ENCODE measurements at regions not wholly inside any gene's neighbourhood (a gene's known extent, or its start where the extent isn't known, plus 50 kb on each side); places are given as distances from the start of the nearest gene placed in this dataset.

- no peak for ATAC-seq
Observed at GRCh38 chr6:145289573-145289972, 445.7 kb downstream of the EPM2A start.

GRCh38 chr6:145290122-145290521 is 445.2 kb downstream of the EPM2A start:
- no peak for ATAC-seq

- no peak for ATAC-seq
Observed at GRCh38 chr6:145292066-145292465, 443.3 kb downstream of the EPM2A start.

GRCh38 chr6:145294942-145295341 is 440.4 kb downstream of the EPM2A start:
- no peak for ATAC-seq

- no peak for ATAC-seq
Observed at GRCh38 chr6:145295746-145296145, 439.6 kb downstream of the EPM2A start.

GRCh38 chr6:145305670-145306069 is 429.6 kb downstream of the EPM2A start:
- no peak for ATAC-seq

GRCh38 chr6:145306489-145306888 is 428.8 kb downstream of the EPM2A start:
- no peak for ATAC-seq

GRCh38 chr6:145309842-145310535 is 425.3 kb downstream of the EPM2A start:
- no peak for ATAC-seq

GRCh38 chr6:145312481-145312880 is 422.8 kb downstream of the EPM2A start:
- ATAC-seq: no peak

- ATAC-seq: no peak
Observed at GRCh38 chr6:145313041-145313855, 422.1 kb downstream of the EPM2A start.

GRCh38 chr6:145315982-145316600 is 419.2 kb downstream of the EPM2A start:
- ATAC-seq: no peak

- no peak for ATAC-seq
Observed at GRCh38 chr6:145318952-145319351, 416.4 kb downstream of the EPM2A start.

GRCh38 chr6:145319605-145320004 is 415.7 kb downstream of the EPM2A start:
- ATAC-seq: no peak

- no peak for ATAC-seq
Observed at GRCh38 chr6:145323646-145324045, 411.7 kb downstream of the EPM2A start.

- no peak for ATAC-seq
Observed at GRCh38 chr6:145327586-145327985, 407.7 kb downstream of the EPM2A start.

- ATAC-seq: no peak
Observed at GRCh38 chr6:145329257-145329656, 406.1 kb downstream of the EPM2A start.

- no peak for ATAC-seq
Observed at GRCh38 chr6:145331066-145331465, 404.3 kb downstream of the EPM2A start.

- no peak for ATAC-seq
Observed at GRCh38 chr6:145332011-145332410, 403.3 kb downstream of the EPM2A start.

GRCh38 chr6:145336119-145336518 is 399.2 kb downstream of the EPM2A start:
- no peak for ATAC-seq

GRCh38 chr6:145339089-145339488 is 396.2 kb downstream of the EPM2A start:
- ATAC-seq: no peak

- ATAC-seq: no peak
Observed at GRCh38 chr6:145340256-145340655, 395.1 kb downstream of the EPM2A start.

GRCh38 chr6:145345094-145345493 is 390.2 kb downstream of the EPM2A start:
- no peak for ATAC-seq

- ATAC-seq: no peak
Observed at GRCh38 chr6:145347216-145347615, 388.1 kb downstream of the EPM2A start.
